ENCODE measurements at regions not wholly inside any gene's neighbourhood (a gene's known extent, or its start where the extent isn't known, plus 50 kb on each side); places are given as distances from the start of the nearest gene placed in this dataset.

DNA sequence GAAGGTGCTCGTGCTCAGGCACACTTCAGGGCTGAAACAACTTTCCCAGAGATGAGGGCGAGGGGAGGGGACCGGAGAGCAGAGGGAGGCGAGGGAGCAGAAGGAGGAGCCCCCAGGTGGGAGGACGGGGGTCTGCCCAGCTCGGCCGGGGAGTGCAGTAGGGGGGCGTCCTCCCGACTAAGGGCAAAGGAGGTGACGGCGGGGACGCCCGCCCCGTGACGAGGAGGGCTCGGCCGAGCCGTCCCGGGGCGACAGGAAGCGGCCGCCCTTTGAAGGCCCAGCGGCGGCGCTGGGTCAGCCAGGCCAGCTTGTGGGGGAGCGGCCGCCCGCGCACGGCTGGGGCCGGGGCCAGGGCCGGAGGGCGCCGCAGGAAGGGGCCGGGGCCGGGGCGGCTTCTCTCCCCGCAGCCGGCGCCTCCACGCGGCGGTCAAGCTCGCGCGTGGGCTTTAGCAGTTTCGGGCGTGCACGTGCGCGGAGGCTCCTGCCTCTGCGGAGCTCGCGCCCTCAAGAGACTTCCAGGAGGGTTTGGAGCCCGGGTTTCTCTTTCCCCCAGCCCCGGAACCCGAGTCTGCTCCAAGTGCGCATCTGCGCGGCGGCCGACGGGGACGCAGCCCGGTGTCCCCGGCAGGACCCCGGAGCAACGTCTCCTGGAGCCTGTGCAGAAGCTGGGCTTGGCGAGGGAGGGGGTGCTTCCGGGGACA lies 100.8 kb upstream of the SLC45A1 start:
- no peak overlapping the region for H3K4me2 ChIP-seq
- H3K9me2 ChIP-seq (ENCODE audit: insufficient read depth), result no peaks in the 10 kb centered on the region
- no TSS peak for BruUV-seq (replicated peaks)
- H3F3A ChIP-seq (ENCODE audit: insufficient read depth, low read depth), result peaks cover 17% of the 10 kb centered on the region
- ChIA-PET CTCF (interaction anchor here (0.5 kb wide), 1 partner anchor 13 kb away, joined by 3 read pairs; no protein-coding TSS in a partner anchor), POLR2A (ENCODE audit: unreplicated experiment) (no interaction called here)
- TF ChIP-seq EZH2 (IDR thresholded peaks at IDR 0.05; ENCODE audit: low read depth), result no peak
- TF ChIP-seq CTCF (conservative IDR thresholded peaks at IDR 0.05), result no peak
- H3K36me3 ChIP-seq (ENCODE audit: low read depth), result no peaks in the 10 kb centered on the region
- peaks cover 29% of the 10 kb centered on the region for H3K4me1 ChIP-seq (replicated peaks; ENCODE audit: insufficient read depth)
- H4K20me1 ChIP-seq (ENCODE audit: insufficient read depth), result no peaks in the 10 kb centered on the region
- H3K9me3 ChIP-seq (ENCODE audit: insufficient read depth, low read depth), result no peaks in the 10 kb centered on the region
- no peak overlapping the region for H2AFZ ChIP-seq
- DNase-seq, result no peak
- H3K79me2 ChIP-seq (ENCODE audit: low read depth), result no peaks in the 10 kb centered on the region
- H3K4me3 ChIP-seq, result no peak overlapping the region
- intact Hi-C loops (cut with micrococcal nuclease; ENCODE audit: unreplicated experiment), result no loop called here
- H3K27ac ChIP-seq, result no peak overlapping the region
- no peaks in the 10 kb centered on the region for H3K27me3 ChIP-seq (ENCODE audit: insufficient read depth, low read depth)

GRCh38 chr1:8216005-8216404 lies 101.9 kb upstream of the SLC45A1 start:
- no peaks in the 10 kb centered on the region for H3K9me2 ChIP-seq (ENCODE audit: insufficient read depth)
- no peaks in the 10 kb centered on the region for H3K27me3 ChIP-seq (ENCODE audit: insufficient read depth, low read depth)
- ChIA-PET CTCF (no interaction called here), POLR2A (ENCODE audit: unreplicated experiment) (no interaction called here)
- no peak for DNase-seq
- TF ChIP-seq CTCF (conservative IDR thresholded peaks at IDR 0.05) (no peak), EZH2 (IDR thresholded peaks at IDR 0.05; ENCODE audit: low read depth) (no peak)
- no peaks in the 10 kb centered on the region for H3K79me2 ChIP-seq (ENCODE audit: low read depth)
- intact Hi-C loops (cut with micrococcal nuclease; ENCODE audit: unreplicated experiment), result no loop called here
- H3K4me1 ChIP-seq (replicated peaks; ENCODE audit: insufficient read depth), result peaks cover 38% of the 10 kb centered on the region
- H2AFZ ChIP-seq, result no peak overlapping the region
- no peaks in the 10 kb centered on the region for H3K36me3 ChIP-seq (ENCODE audit: low read depth)
- peaks cover 20% of the 10 kb centered on the region for H3F3A ChIP-seq (ENCODE audit: insufficient read depth, low read depth)
- no peaks in the 10 kb centered on the region for H4K20me1 ChIP-seq (ENCODE audit: insufficient read depth)
- H3K4me2 ChIP-seq, result no peak overlapping the region
- H3K27ac ChIP-seq, result no peak overlapping the region
- H3K9me3 ChIP-seq (ENCODE audit: insufficient read depth, low read depth), result no peaks in the 10 kb centered on the region
- BruUV-seq (replicated peaks), result no TSS peak
- no peak overlapping the region for H3K4me3 ChIP-seq

DNA sequence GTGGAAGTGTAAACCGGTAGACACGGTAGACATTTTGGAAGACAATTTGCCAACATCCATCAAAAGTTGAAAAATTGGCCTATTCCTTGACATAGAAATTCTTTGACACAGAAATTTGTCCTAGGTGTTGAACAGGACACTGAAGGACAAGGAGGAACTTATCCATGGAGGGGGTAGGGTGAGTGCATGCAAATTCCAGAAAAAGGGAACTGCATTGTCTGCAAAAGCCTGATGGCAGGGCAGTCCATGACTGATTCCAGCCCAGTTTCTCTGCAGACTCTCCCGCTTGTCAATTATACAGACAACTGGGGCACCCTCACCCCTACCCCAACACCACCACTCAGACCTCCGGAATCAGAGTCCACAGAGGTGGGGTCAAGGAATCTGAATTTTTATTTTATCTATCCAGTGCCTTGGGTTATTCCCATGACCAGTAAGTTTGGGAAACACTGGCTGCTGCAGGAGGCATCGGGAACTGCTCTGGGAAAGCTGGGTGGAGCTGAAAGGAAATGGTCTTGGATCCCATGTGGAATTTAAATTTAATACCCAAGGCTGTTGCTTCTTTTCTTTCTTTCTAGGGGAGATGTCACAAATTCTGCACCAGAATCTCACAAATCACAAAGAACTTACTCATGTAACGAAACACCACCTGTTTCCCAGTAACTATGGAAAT lies 103.3 kb upstream of the SLC45A1 start:
- no peak for DNase-seq
- 0 out of 2 replicates have a peak, but pooled peaks cover 7% of the 10 kb centered on the region for H3K79me2 ChIP-seq (ENCODE audit: low read depth)
- no peaks in the 10 kb centered on the region for H3K27me3 ChIP-seq (ENCODE audit: insufficient read depth, low read depth)
- intact Hi-C loops (cut with micrococcal nuclease; ENCODE audit: unreplicated experiment), result no loop called here
- TF ChIP-seq CTCF (conservative IDR thresholded peaks at IDR 0.05), result no peak
- no peak for TF ChIP-seq EZH2 (IDR thresholded peaks at IDR 0.05; ENCODE audit: low read depth)
- H2AFZ ChIP-seq, result no peak overlapping the region
- H3K27ac ChIP-seq, result no peak overlapping the region
- H3F3A ChIP-seq (ENCODE audit: insufficient read depth, low read depth), result peaks cover 29% of the 10 kb centered on the region
- no peaks in the 10 kb centered on the region for H3K9me2 ChIP-seq (ENCODE audit: insufficient read depth)
- ChIA-PET POLR2A (ENCODE audit: unreplicated experiment) (no interaction called here), CTCF (no interaction called here)
- H3K4me2 ChIP-seq, result no peak overlapping the region
- peaks cover 52% of the 10 kb centered on the region for H3K4me1 ChIP-seq (replicated peaks; ENCODE audit: insufficient read depth)
- BruUV-seq (replicated peaks), result no TSS peak
- H3K4me3 ChIP-seq, result no peak overlapping the region
- H3K9me3 ChIP-seq (ENCODE audit: insufficient read depth, low read depth), result no peaks in the 10 kb centered on the region
- no peaks in the 10 kb centered on the region for H4K20me1 ChIP-seq (ENCODE audit: insufficient read depth)
- H3K36me3 ChIP-seq (ENCODE audit: low read depth), result no peaks in the 10 kb centered on the region

Data from PC-9 (cell line).